HG02759 (cell line): ENCODE measurements at regions not wholly inside any gene's neighbourhood (a gene's known extent, or its start where the extent isn't known, plus 50 kb on each side); places are given as distances from the start of the nearest gene placed in this dataset.

ENCODE experiments used
- ATAC-seq: cut with Tn5 transposase; IDR thresholded peaks from one replicate; pipeline ENCODE4 v1.9.1; 2021; ENCODE audit warnings: mild to moderate bottlenecking, moderate library complexity; ENCODE audit not compliant: unreplicated experiment

- no peak for ATAC-seq
Observed at GRCh38 chr16:56093055-56093454, 98.2 kb upstream of the GNAO1 start.

DNA sequence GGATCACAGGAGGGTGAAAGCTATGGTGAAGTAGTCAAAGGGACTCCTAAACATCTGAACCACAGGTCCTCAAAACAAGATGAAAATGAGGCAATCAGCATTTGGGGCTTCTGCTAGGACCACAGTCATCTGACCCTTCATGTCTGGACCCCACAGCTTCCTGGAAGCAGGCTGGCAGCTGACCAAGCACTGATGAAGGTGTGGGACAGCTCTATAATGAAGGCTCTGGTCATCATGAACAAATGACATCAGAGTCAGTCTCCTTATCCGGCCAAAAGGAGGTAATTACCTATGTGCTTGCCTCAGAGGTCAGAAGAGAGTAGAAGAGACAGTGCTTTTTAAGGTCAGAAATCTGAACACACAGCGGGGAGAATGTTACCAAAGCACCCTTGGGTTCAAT lies 101.2 kb upstream of the GNAO1 start:
- no peak for ATAC-seq

DNA sequence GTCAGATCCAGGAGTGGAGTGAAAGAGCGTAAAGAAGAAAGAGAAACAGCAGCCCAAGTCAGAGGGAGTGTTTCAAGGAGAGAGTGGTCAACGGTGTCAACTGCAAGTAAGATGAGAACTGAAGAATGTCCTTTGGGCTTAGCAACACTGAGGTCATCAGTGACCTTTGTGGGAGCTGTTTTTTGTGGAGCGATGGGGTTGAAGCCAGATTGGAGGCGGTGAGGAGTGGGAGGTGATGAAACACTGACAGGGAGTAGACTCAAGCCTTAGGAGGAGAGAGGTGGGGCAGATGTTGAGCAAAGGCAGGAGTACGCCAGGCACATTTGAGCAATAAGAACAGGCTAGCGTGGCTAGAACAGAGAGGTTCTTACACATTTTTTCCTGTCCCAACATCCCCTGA lies 103.7 kb upstream of the GNAO1 start:
- ATAC-seq = no peak

DNA sequence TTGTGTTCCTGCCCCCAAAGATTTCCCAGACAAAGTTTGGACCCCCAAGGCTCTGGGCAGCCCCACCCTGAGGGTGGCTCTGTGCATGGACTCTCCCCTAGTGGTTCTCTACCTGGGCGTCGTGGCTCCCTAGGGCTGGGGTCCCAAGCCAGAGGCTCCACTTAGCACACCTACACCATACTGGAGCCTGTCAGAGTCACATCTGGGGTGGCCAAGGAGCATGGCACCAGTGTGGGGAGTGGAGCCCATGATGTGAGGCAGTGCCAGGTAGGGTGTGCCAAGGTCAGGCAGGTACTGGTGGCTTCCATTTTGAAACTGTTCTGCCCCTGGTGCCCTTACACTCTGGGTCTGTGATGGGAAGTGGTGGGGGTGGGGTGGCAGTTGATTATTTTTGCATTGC lies 109.9 kb upstream of the GNAO1 start:
- no peak for ATAC-seq

GRCh38 chr16:56075732-56076388 lies 115.4 kb upstream of the GNAO1 start:
- ATAC-seq = no peak

GRCh38 chr16:56073508-56073907 lies 117.8 kb upstream of the GNAO1 start:
- ATAC-seq = no peak

DNA sequence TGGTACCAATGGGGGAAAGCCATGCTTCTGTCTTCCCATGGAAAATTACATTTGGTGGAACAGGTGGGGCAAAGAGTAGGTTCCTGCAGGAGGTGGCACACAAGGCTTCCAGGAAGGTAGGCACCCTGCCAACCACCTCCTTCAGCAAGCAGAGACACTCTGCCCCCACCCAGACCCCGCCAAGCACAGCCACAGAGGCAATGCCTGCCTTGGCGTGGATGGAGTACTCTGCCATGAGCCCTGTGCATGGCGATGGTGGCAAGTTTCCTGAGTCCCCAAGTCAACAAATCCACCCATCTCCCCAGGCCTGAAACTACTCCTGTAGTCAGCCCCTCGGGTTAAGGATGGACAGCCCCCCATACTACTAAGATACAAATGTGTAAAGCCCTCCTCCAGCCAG lies 119.2 kb upstream of the GNAO1 start:
- ATAC-seq = no peak

GRCh38 chr16:56068816-56069215 lies 122.5 kb upstream of the GNAO1 start:
- no peak for ATAC-seq

DNA sequence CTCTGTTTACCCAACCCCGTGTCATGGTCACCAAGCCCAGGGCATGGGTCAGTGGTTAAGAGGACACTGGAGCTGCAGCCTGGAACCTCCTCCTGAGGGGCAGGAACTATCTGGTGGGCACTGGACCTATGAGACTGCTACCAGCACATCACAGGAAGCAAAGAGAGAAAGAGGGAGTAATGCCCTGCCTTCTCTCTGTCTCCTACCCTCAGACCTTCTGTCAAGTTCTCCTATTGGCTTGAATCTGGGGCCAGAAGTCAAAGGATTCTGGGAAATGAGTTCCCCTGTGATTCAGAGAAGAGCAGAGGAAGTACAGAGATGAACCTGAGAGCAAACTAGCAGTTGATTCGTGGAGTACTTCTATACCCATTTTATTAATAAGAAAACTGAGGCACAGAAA lies 123.0 kb upstream of the GNAO1 start:
- ATAC-seq = no peak

GRCh38 chr16:56067406-56067805 lies 123.9 kb upstream of the GNAO1 start:
- ATAC-seq = no peak

- ATAC-seq = no peak
Observed at GRCh38 chr16:56066617-56067016, 124.7 kb upstream of the GNAO1 start.

GRCh38 chr16:56063111-56063510 lies 128.2 kb upstream of the GNAO1 start:
- no peak for ATAC-seq

GRCh38 chr16:56057151-56057550 lies 134.1 kb upstream of the GNAO1 start:
- ATAC-seq = no peak

- ATAC-seq = no peak
Observed at GRCh38 chr16:56050916-56051315, 140.4 kb upstream of the GNAO1 start.

- peak; percentile 67 for ATAC-seq
Observed at GRCh38 chr16:56048425-56049105, 142.7 kb upstream of the GNAO1 start.

DNA sequence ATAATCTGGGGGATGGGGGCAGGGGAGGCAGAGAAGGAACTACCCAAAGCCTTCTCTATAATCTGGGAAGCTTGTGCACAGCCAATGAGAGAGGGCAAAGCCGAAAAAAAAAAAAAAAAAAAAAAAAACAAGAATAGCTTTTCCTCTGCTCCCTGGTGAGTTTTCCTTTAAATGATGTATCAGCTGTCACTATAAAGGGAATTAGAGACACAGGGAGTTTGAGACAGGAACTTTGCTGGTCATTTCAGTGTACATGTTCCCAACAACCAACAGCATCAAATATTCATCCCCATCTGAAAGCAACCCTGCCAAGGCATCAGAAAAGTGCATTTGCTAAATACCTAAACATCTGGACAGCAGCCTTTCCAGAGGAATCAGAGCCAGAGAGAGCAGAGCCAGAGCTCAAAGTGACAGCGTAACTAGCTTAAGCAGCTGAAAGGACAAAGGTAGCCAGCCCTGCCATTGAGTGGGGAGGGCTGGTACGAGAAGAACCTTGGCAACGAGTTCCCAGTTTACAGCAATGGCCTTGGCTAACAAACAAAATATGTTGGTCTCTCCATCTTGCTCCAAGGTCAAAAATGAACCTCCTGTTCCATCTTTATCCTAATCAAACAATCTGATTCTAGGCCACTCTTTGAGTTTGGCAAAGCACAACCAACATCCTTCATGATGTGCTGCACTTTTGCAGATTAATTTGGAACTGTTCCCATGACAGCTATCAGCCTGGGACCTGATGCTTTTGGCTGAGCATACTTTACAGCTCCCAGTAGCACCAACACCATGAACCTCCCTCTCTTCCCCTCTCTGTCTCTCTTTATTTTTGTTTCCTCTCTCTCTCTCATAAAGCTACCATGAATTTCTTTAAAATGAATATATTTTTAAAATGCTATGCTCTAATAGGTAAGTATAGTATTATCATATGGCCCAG lies 143.7 kb upstream of the GNAO1 start:
- ATAC-seq = no peak

DNA sequence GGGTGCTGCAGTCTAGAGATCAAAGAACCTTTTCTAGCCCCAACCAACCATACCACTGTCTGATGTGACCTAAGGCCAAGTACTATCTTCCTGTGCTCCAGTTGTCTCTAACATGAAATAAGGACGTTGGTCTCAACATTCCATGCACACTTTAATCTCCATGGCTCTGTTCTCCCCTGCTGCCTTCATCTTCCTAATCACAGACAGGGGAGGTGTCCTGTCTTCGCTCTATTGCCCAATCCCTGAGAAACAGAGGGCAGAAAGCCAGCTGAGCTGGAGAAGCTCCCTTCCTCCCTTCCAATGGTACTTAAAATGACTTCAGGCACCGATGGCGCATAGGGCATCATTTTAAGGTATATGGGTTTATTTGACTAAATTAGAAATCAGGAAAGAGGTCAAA lies 148.9 kb upstream of the GNAO1 start:
- ATAC-seq = no peak

DNA sequence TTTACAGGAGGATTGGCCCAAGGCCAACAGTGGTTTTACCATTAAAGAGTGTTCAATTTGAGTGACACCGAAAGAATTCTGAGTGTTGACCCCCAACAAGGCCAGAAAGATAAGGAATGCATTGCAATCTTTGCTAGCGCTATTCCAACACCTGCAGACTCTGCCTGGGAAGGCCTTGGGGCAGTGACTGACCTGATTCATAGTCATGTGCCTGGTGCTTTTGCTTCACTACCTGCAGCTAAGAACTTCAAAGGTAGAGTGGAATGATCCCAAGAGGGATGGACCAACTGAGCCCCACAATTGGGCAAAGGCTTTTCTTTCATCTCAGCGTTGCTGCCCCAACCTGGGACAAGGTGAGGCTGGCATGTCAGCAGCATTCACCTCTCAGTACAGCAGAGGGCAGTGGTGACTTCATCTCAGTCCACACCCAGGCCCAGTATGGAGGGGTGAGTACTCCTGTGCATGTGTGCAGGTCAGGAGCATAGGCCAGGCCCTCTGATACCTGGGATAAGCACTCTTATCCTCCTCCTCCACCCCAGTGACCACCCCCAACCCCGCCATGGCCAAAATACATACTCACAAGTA lies 149.6 kb upstream of the GNAO1 start:
- ATAC-seq = peak; percentile 65

DNA sequence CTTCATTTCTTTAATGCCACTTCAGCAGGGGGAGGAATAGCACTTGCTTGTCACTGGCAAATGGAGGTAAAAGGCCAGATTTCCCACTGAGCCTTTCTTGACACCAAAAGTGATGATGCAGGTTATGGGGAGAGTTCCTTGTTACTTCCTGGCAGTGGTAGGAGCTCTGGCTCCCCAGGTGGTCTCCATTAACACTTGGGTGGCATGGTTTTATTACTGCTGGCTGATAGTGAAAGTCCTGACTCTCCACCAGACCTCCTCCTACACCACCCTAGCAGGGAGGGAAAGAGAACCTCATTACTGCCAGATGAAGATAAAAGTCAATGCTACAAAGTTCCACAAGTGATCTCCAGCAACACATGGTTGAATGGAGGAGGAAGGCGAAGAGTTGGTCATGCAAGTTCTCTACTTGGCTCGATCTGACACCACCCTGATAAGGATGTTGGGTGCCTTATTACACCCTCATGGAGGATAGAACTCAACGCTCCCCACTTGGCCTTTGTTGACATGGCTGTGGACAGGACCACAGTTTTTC lies 152.7 kb upstream of the GNAO1 start:
- ATAC-seq = no peak

DNA sequence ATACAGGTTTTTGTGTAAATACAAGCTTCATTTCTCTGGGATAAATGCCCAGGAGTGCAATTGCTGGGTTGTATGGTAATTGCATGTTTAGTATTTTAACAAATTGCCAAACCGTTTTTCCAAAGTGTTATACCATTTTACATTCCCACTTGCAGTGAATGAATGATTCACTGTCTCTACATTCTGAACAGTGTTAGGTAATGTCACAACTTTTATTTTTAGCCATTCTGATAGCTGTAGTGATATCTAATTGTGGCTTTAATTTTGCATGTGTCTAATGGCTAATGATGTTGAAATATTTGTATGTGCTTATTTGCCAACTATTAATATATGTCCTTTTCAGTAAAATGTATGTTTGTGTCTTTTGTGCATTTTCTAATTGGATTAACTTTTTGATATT lies 156.9 kb upstream of the CES5A start:
- ATAC-seq = no peak

- ATAC-seq = no peak
Observed at GRCh38 chr16:56029026-56029425, 153.9 kb upstream of the CES5A start.
